ENCODE measurements at regions not wholly inside any gene's neighbourhood (a gene's known extent, or its start where the extent isn't known, plus 50 kb on each side); places are given as distances from the start of the nearest gene placed in this dataset.

DNA sequence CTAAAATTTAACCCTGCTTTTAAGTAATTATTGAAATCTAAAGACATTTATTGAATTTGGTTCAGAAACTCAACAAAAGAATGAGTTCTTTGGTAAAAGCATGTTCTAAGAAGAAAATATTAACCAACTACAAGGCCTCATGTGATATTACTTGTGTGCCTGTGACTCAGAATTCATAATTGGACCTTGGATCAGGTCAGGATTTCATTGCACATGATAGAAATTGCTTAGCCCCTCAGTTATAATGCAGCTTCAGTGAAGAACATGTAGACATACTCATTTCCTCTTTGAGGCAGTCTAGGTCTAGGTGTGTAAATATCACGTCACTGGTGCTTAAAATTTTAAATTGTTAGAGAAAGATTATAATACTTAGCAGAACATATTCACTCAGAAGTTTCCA is 410.0 kb upstream of the SOX9 start:
- TF ChIP-seq TEAD4 (IDR thresholded peaks at IDR 0.05): no peak
- no peak for TF ChIP-seq CREB1 (IDR thresholded peaks at IDR 0.05; ENCODE audit: low read depth)
- TF ChIP-seq FOXM1 (IDR thresholded peaks at IDR 0.05; ENCODE audit: borderline replicate concordance, low read depth): no peak

DNA sequence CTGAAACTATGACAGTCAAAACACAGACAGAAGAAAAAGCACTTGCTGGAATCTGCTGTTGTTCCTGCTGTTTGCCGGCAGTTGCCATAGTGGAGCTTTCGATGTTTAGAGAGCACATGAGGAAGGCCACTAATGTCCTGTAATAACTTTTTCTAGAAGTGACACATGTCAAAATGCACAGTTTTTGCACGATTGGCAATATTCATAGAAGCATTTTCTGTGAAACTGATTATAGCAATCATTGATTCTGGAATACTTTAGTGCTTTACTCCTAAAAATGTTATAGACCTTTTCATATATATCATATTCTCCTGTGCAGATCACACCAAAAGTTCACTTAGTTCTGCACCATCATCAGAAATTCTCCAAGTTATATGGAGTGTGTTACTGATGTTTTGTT is 407.0 kb upstream of the SOX9 start:
- TF ChIP-seq YY1 (IDR thresholded peaks at IDR 0.05; ENCODE audit: low read depth): no peak
- no peak for TF ChIP-seq TAF1 (IDR thresholded peaks at IDR 0.05; ENCODE audit: low read depth)
- TF ChIP-seq CREB1 (IDR thresholded peaks at IDR 0.05; ENCODE audit: low read depth): no peak
- no peak for TF ChIP-seq USF1 (IDR thresholded peaks at IDR 0.05)
- no peak for TF ChIP-seq EP300 (IDR thresholded peaks at IDR 0.05; ENCODE audit: borderline replicate concordance)
- no peak for TF ChIP-seq EGR1 (IDR thresholded peaks at IDR 0.05)
- no peak for TF ChIP-seq ZBTB7A (IDR thresholded peaks at IDR 0.05; ENCODE audit: low read depth)
- TF ChIP-seq, protein P1, sequence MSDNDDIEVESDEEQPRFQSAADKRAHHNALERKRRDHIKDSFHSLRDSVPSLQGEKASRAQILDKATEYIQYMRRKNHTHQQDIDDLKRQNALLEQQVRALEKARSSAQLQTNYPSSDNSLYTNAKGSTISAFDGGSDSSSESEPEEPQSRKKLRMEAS (IDR thresholded peaks at IDR 0.05): no peak
- TF ChIP-seq RAD21 (IDR thresholded peaks at IDR 0.05; ENCODE audit: low read depth): no peak
- TF ChIP-seq, protein P2, sequence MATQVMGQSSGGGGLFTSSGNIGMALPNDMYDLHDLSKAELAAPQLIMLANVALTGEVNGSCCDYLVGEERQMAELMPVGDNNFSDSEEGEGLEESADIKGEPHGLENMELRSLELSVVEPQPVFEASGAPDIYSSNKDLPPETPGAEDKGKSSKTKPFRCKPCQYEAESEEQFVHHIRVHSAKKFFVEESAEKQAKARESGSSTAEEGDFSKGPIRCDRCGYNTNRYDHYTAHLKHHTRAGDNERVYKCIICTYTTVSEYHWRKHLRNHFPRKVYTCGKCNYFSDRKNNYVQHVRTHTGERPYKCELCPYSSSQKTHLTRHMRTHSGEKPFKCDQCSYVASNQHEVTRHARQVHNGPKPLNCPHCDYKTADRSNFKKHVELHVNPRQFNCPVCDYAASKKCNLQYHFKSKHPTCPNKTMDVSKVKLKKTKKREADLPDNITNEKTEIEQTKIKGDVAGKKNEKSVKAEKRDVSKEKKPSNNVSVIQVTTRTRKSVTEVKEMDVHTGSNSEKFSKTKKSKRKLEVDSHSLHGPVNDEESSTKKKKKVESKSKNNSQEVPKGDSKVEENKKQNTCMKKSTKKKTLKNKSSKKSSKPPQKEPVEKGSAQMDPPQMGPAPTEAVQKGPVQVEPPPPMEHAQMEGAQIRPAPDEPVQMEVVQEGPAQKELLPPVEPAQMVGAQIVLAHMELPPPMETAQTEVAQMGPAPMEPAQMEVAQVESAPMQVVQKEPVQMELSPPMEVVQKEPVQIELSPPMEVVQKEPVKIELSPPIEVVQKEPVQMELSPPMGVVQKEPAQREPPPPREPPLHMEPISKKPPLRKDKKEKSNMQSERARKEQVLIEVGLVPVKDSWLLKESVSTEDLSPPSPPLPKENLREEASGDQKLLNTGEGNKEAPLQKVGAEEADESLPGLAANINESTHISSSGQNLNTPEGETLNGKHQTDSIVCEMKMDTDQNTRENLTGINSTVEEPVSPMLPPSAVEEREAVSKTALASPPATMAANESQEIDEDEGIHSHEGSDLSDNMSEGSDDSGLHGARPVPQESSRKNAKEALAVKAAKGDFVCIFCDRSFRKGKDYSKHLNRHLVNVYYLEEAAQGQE (IDR thresholded peaks at IDR 0.05; ENCODE audit: low read depth): no peak
- no peak for TF ChIP-seq CEBPB (IDR thresholded peaks at IDR 0.05)
- TF ChIP-seq TEAD4 (IDR thresholded peaks at IDR 0.05): no peak

DNA sequence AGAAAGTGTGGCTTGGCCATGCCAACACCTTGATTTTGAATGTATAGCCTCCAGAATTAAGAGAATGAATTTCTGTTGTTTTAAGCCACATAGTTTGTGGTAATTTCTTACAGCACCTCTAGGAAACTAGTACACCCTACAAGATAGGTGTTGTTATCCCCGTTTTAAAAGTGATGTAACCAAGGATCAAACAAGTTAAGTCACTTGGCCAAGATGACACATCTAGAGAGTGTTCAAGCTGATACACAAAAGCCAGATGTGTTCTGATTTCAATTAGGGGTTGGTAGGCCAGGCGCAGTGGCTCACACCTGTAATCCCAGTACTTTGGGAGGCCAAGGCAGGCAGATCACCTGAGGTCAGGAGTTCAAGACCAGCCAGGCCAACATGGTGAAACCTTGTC is 396.5 kb upstream of the SOX9 start:
- TF ChIP-seq TAF1 (IDR thresholded peaks at IDR 0.05; ENCODE audit: low read depth): no peak
- TF ChIP-seq, protein P1 (IDR thresholded peaks at IDR 0.05): no peak
- no peak for TF ChIP-seq TCF12 (IDR thresholded peaks at IDR 0.05; ENCODE audit: low read depth)
- TF ChIP-seq EGR1 (IDR thresholded peaks at IDR 0.05): no peak
- TF ChIP-seq TEAD4 (IDR thresholded peaks at IDR 0.05): no peak
- TF ChIP-seq USF1 (IDR thresholded peaks at IDR 0.05): no peak
- TF ChIP-seq RAD21 (IDR thresholded peaks at IDR 0.05; ENCODE audit: low read depth): no peak
- TF ChIP-seq EP300 (IDR thresholded peaks at IDR 0.05; ENCODE audit: borderline replicate concordance): no peak
- TF ChIP-seq NFIC (IDR thresholded peaks at IDR 0.05): no peak
- no peak for TF ChIP-seq YY1 (IDR thresholded peaks at IDR 0.05; ENCODE audit: low read depth)
- no peak for TF ChIP-seq FOXM1 (IDR thresholded peaks at IDR 0.05; ENCODE audit: borderline replicate concordance, low read depth)
- no peak for TF ChIP-seq CREB1 (IDR thresholded peaks at IDR 0.05; ENCODE audit: low read depth)
- TF ChIP-seq, protein P2 (IDR thresholded peaks at IDR 0.05; ENCODE audit: low read depth): no peak
- no peak for TF ChIP-seq CEBPB (IDR thresholded peaks at IDR 0.05)
- TF ChIP-seq ZBTB7A (IDR thresholded peaks at IDR 0.05; ENCODE audit: low read depth): no peak

GRCh38 chr17:71725811-71726210 is 395.0 kb upstream of the SOX9 start:
- TF ChIP-seq, protein P1 (IDR thresholded peaks at IDR 0.05): no peak
- TF ChIP-seq NFIC (IDR thresholded peaks at IDR 0.05) (no peak), CEBPB (IDR thresholded peaks at IDR 0.05) (no peak), YY1 (IDR thresholded peaks at IDR 0.05; ENCODE audit: low read depth) (no peak), ZBTB7A (IDR thresholded peaks at IDR 0.05; ENCODE audit: low read depth) (no peak), RAD21 (IDR thresholded peaks at IDR 0.05; ENCODE audit: low read depth) (no peak), USF1 (IDR thresholded peaks at IDR 0.05) (no peak), EP300 (IDR thresholded peaks at IDR 0.05; ENCODE audit: borderline replicate concordance) (no peak), TAF1 (IDR thresholded peaks at IDR 0.05; ENCODE audit: low read depth) (no peak), TCF12 (IDR thresholded peaks at IDR 0.05; ENCODE audit: low read depth) (no peak)
- TF ChIP-seq, protein P2 (IDR thresholded peaks at IDR 0.05; ENCODE audit: low read depth): no peak
